ENCODE measurements at regions not wholly inside any gene's neighbourhood (a gene's known extent, or its start where the extent isn't known, plus 50 kb on each side); places are given as distances from the start of the nearest gene placed in this dataset.

DNA sequence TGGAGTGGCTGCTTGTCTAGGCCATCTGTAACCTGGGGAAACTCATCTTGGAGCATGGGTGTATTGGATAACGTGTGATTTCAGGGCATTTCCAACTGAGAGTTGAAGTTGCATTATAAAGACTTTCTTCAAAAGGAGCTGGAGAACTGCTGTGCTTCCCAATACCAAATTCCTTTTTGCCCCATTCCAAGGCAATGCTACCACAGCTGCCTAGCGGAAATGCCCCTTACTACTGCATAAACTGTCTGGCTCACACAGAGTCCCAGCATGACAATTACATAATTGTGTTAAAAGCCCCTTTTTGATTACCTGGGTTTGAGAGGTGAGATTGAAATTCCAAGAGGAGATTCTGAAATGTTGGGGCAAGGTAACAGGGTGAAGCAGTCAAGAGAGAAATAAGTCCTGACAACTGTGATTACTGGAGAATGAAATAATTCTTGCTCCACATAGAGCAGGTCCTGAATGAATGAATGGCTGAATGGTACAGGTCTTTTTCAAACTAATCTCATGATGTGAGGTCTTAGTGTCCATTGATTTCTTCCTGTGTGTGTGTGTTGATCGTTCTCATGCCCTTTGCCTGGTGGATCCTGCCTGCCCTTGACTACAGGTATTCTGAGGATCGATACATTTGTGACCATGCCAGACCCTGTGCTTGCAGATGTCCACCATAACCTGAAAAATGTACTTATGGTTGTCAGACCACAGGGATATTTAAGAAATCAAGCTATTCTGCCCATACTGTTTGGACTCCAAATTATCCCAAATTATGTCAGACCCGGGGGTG, 386.5 kb downstream of the GRIN2B start:
- 86% methylated on average over 5 of the region's 5 CpGs for WGBS, 2 experiments
- Histone ChIP-seq H3K27me3 (ENCODE audit: control insufficient read depth, insufficient read depth, low read length, poor library complexity, severe bottlenecking) (no peaks in the 10 kb centered on the region), H3K9me3 (ENCODE audit: control insufficient read depth, low read length) (no peaks in the 10 kb centered on the region), H3K27ac (ENCODE audit: insufficient read depth, low read depth, low read length, poor library complexity, severe bottlenecking) (no peak overlapping the region), H3K4me1 (ENCODE audit: control insufficient read depth, insufficient read depth, low read length) (no peaks in the 10 kb centered on the region), H3K36me3 (ENCODE audit: control insufficient read depth, insufficient read depth, low read length) (no peaks in the 10 kb centered on the region), H3K4me3 (ENCODE audit: insufficient read depth, low read depth, low read length) (no peak overlapping the region)

DNA sequence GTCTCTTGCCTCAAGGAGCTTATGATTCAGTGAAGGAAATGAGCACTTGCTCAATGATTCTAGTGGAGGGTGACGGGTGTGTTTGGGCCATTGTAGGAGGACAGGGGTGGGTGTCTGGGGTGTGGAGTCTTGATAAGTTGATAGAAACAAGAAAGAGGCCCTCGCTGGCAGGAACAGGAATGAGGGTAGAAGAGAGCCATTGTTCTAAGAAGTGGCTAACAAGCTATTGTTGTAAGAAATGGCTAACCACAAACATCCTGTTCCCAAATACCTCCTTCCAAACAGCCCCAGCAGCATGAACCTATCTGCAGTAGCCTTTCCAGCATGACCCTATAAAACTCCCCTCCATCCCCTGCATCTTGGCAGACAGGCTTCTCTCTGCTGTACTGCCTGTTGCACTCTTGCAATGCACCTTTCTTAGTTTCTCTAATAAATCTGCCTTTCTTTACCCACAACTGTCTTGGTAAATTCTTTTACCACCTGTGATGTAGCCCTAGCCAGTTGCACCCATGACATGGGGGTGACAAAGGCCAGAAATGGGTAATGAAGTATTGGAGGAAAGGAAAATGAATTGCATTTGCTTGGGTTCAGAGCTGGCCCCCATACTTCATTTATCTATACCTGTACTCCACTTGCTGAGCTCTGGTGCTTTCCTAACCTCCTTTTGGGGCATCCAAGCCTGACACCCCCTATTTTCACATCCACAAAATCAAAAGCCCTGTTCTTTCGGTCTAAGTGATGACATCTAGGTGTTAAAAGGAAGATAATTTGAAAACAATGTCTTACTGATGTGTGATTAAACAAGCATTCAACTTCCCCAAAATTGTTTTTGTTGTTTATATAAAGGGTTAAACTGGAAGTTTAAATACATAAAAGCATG, 389.1 kb downstream of the GRIN2B start:
- Histone ChIP-seq H3K4me3 (ENCODE audit: insufficient read depth, low read depth, low read length) (no peak overlapping the region), H3K36me3 (ENCODE audit: control insufficient read depth, insufficient read depth, low read length) (no peaks in the 10 kb centered on the region), H3K4me1 (ENCODE audit: control insufficient read depth, insufficient read depth, low read length) (no peaks in the 10 kb centered on the region), H3K27ac (ENCODE audit: insufficient read depth, low read depth, low read length, poor library complexity, severe bottlenecking) (no peak overlapping the region), H3K27me3 (ENCODE audit: control insufficient read depth, insufficient read depth, low read length, poor library complexity, severe bottlenecking) (no peaks in the 10 kb centered on the region), H3K9me3 (ENCODE audit: control insufficient read depth, low read length) (no peaks in the 10 kb centered on the region)
- WGBS, 2 experiments: 68% methylated on average over 2 of the region's 3 CpGs

DNA sequence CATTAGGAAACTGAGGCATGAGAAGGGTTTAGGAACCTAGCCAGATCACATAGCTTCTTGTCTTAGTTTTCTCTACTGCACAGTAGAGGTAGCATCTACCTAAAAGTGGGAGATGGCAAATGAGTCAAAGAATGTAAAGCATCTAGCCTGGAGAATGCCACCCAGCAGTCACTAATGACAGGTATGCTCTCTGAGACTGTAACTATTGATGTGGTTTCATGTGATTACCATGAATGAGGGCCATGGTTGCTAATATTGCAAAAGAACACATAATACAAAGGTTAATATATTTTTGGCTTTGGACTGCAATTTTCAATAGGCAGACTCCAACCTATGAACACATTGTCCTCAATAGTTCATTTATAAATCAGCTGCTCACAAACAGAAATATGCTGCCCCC, 389.9 kb downstream of the GRIN2B start:
- Histone ChIP-seq H3K36me3 (ENCODE audit: control insufficient read depth, insufficient read depth, low read length) (no peaks in the 10 kb centered on the region), H3K27ac (ENCODE audit: insufficient read depth, low read depth, low read length, poor library complexity, severe bottlenecking) (no peak overlapping the region), H3K4me3 (ENCODE audit: insufficient read depth, low read depth, low read length) (no peak overlapping the region), H3K27me3 (ENCODE audit: control insufficient read depth, insufficient read depth, low read length, poor library complexity, severe bottlenecking) (no peaks in the 10 kb centered on the region), H3K4me1 (ENCODE audit: control insufficient read depth, insufficient read depth, low read length) (no peaks in the 10 kb centered on the region), H3K9me3 (ENCODE audit: control insufficient read depth, low read length) (no peaks in the 10 kb centered on the region)

DNA sequence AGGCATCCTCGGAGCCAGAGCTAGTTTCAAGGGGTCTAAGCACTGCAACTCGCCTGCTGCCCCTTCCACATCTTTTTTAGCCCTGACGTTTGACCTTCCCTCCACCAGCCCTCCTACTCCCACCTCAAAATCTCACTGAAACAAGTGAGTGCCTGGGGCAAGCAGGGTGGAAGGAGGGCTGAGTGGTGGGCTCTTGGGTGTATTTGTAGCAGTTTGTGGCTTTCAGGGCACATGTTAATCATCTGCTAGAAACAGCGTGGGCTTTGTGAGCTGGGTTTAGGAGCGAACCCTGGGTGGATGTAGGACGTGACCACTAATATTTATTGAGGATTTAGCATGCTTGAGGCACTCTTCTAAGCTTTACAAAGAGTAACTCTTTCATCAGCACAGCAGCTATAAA, 390.3 kb downstream of the GRIN2B start:
- no peaks in the 10 kb centered on the region for H3K9me3 ChIP-seq (ENCODE audit: control insufficient read depth, low read length)
- no peaks in the 10 kb centered on the region for H3K27me3 ChIP-seq (ENCODE audit: control insufficient read depth, insufficient read depth, low read length, poor library complexity, severe bottlenecking)
- WGBS, 2 experiments: 93 to 96% methylated on average over 6 of the region's 6 CpGs
- no peak overlapping the region for H3K27ac ChIP-seq (ENCODE audit: insufficient read depth, low read depth, low read length, poor library complexity, severe bottlenecking)
- H3K36me3 ChIP-seq (ENCODE audit: control insufficient read depth, insufficient read depth, low read length): no peaks in the 10 kb centered on the region
- H3K4me3 ChIP-seq (ENCODE audit: insufficient read depth, low read depth, low read length): no peak overlapping the region
- no peaks in the 10 kb centered on the region for H3K4me1 ChIP-seq (ENCODE audit: control insufficient read depth, insufficient read depth, low read length)

DNA sequence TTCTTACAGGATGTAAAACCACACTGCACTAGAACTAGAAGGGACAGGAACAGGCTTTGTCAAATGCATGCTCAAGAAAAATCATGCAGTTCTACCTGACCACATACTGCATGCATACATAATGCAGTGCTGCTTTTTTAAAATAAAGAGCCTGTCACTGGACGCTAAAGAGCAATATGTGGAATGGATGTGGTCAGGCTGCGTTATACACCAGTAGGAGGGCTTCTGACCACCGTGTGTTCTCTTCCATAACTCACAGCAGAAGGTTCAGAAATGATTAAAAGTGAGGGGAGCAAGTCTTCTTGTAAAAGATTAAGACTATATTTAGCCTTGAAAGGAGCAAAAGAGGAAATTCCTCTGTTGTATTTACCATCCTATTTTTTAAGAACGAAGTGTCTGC, 392.0 kb downstream of the EMP1 start:
- WGBS, 2 experiments: 71 to 87% methylated on average over 4 of the region's 4 CpGs
- H3K27ac ChIP-seq (ENCODE audit: insufficient read depth, low read depth, low read length, poor library complexity, severe bottlenecking): no peak overlapping the region
- no peak overlapping the region for H3K4me3 ChIP-seq (ENCODE audit: insufficient read depth, low read depth, low read length)
- H3K9me3 ChIP-seq (ENCODE audit: control insufficient read depth, low read length): no peaks in the 10 kb centered on the region
- H3K4me1 ChIP-seq (ENCODE audit: control insufficient read depth, insufficient read depth, low read length): no peaks in the 10 kb centered on the region
- H3K27me3 ChIP-seq (ENCODE audit: control insufficient read depth, insufficient read depth, low read length, poor library complexity, severe bottlenecking): no peaks in the 10 kb centered on the region
- H3K36me3 ChIP-seq (ENCODE audit: control insufficient read depth, insufficient read depth, low read length): no peaks in the 10 kb centered on the region

DNA sequence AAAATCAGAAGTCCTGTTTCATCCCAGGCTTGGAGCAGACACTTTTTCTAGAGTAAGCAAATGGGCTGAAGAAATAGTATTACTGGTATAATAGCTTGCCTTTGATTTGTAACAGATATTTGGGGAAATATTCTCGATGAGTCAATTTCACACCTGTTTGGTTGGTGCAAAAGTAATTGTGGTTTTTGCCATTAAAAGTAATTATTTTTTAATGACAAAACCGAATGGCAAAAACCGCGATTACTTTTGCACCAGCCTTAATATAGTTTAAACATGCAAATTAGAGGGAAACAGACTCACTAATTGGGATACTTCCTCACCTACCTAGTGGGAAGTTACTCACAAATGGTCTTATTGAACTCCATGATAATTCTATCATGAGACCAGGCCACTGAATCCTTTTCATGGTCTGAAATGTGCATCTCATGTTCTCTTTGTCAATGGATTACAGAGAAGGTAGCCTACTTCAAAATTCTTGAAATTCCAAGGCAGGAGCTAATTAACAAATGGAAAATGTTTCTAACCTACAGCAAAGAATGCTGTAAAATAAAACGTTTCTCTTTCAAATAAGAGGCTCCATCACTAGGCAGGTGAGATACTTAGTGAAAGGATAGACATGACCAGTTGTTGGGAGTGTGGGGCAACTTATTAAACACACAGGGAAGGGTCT, 391.3 kb downstream of the EMP1 start:
- Histone ChIP-seq H3K36me3 (ENCODE audit: control insufficient read depth, insufficient read depth, low read length) (no peaks in the 10 kb centered on the region), H3K9me3 (ENCODE audit: control insufficient read depth, low read length) (no peaks in the 10 kb centered on the region), H3K4me3 (ENCODE audit: insufficient read depth, low read depth, low read length) (no peak overlapping the region), H3K4me1 (ENCODE audit: control insufficient read depth, insufficient read depth, low read length) (no peaks in the 10 kb centered on the region), H3K27me3 (ENCODE audit: control insufficient read depth, insufficient read depth, low read length, poor library complexity, severe bottlenecking) (no peaks in the 10 kb centered on the region), H3K27ac (ENCODE audit: insufficient read depth, low read depth, low read length, poor library complexity, severe bottlenecking) (no peak overlapping the region)
- WGBS, 2 experiments: 77 to 92% methylated on average over 4 to 5 of the region's 5 CpGs

DNA sequence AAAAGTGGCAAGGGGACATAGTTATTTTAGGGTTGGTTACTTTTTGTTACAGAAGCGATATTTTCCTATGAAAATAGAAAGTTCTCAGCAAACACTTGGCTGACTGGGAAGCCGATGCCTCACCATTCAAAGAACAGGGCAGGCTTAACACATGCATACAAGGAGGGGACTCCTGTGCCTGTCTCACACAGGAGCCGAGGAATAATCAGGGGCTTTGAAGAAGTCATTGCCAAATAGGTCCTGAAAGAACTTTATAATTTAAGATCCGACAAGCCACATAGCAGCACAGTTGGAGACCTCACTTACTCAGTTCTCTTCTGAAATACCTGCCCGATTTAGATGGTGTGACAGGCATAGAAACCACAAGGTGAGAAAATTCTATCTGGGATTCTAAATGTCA, 389.8 kb downstream of the EMP1 start:
- Histone ChIP-seq H3K4me3 (ENCODE audit: insufficient read depth, low read depth, low read length) (no peak overlapping the region), H3K27ac (ENCODE audit: insufficient read depth, low read depth, low read length, poor library complexity, severe bottlenecking) (no peak overlapping the region), H3K4me1 (ENCODE audit: control insufficient read depth, insufficient read depth, low read length) (no peaks in the 10 kb centered on the region), H3K9me3 (ENCODE audit: control insufficient read depth, low read length) (no peaks in the 10 kb centered on the region), H3K27me3 (ENCODE audit: control insufficient read depth, insufficient read depth, low read length, poor library complexity, severe bottlenecking) (no peaks in the 10 kb centered on the region), H3K36me3 (ENCODE audit: control insufficient read depth, insufficient read depth, low read length) (no peaks in the 10 kb centered on the region)
- WGBS, 2 experiments: 85 to 89% methylated on average over 5 of the region's 5 CpGs

DNA sequence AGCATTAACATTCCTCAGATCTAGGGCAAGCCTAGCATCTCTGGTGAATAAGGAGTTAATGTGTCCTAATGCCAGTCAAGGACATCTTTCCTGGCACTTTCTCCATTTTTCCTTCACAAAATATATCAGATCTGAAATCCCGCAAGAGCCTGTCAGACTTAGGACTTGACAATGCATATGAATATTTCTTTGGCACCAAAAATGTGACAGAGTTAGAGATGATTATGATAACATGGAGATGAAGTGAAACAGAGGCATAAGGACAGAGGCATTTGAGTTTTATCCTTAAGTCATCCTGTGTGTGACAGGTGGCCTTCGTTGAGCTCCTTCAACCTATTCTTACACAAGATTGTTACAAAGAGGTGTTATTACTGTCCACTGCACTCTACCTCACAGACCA, 388.0 kb downstream of the EMP1 start:
- H3K9me3 ChIP-seq (ENCODE audit: control insufficient read depth, low read length): no peaks in the 10 kb centered on the region
- H3K27ac ChIP-seq (ENCODE audit: insufficient read depth, low read depth, low read length, poor library complexity, severe bottlenecking): no peak overlapping the region
- no peaks in the 10 kb centered on the region for H3K36me3 ChIP-seq (ENCODE audit: control insufficient read depth, insufficient read depth, low read length)
- no peaks in the 10 kb centered on the region for H3K4me1 ChIP-seq (ENCODE audit: control insufficient read depth, insufficient read depth, low read length)
- no peak overlapping the region for H3K4me3 ChIP-seq (ENCODE audit: insufficient read depth, low read depth, low read length)
- WGBS, 2 experiments: 89 to 100% methylated on average over 2 of the region's 2 CpGs
- no peaks in the 10 kb centered on the region for H3K27me3 ChIP-seq (ENCODE audit: control insufficient read depth, insufficient read depth, low read length, poor library complexity, severe bottlenecking)

DNA sequence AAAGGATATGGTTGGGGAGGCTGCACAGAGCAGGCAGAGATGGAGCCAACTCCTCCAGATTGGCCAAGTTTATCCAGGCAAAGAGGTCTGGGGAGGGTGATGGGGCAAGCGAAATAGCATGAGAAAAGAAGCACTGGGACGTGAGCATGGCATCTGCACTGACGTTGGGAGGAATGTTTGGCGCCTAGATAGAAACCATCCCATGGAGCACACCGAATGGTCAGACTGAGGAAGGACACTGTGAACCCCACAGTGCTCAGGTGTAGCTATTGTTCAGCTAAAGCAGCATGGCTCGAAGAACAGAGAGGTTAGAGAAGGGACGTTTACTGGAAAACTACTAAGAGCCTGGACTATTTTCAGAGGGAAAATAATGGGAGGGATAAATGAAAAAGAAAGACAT, 387.1 kb downstream of the EMP1 start:
- 77 to 80% methylated on average over 7 of the region's 7 CpGs for WGBS, 2 experiments
- Histone ChIP-seq H3K9me3 (ENCODE audit: control insufficient read depth, low read length) (no peaks in the 10 kb centered on the region), H3K27ac (ENCODE audit: insufficient read depth, low read depth, low read length, poor library complexity, severe bottlenecking) (no peak overlapping the region), H3K27me3 (ENCODE audit: control insufficient read depth, insufficient read depth, low read length, poor library complexity, severe bottlenecking) (no peaks in the 10 kb centered on the region), H3K4me3 (ENCODE audit: insufficient read depth, low read depth, low read length) (no peak overlapping the region), H3K4me1 (ENCODE audit: control insufficient read depth, insufficient read depth, low read length) (no peaks in the 10 kb centered on the region), H3K36me3 (ENCODE audit: control insufficient read depth, insufficient read depth, low read length) (no peaks in the 10 kb centered on the region)

DNA sequence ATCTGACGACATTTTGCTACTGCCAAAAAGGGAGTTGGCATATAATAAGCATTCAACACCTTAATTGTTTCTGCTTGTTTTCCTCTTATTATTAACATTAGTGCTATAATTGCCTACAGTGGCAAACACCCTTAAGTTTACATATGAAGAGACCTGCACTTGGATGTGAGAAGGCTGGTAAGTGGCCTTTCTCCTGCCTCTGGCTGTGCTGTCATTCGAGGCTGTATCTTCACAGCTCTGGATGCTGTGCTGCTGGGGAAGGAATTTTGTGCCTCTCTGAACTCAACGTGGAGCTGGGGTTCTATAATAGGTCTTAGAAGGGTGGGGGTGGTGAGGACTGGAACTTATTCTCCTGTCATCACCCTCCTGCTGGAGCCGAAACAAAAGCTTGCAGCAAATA, 385.9 kb downstream of the EMP1 start:
- H3K4me1 ChIP-seq (ENCODE audit: control insufficient read depth, insufficient read depth, low read length): no peaks in the 10 kb centered on the region
- 35 to 37% methylated on average over 2 to 4 of the region's 4 CpGs for WGBS, 2 experiments

More for the DNA sequence above, 385.9 kb downstream of the EMP1 start:
- Histone ChIP-seq H3K4me3 (ENCODE audit: insufficient read depth, low read depth, low read length) (no peak overlapping the region), H3K27me3 (ENCODE audit: control insufficient read depth, insufficient read depth, low read length, poor library complexity, severe bottlenecking) (no peaks in the 10 kb centered on the region), H3K27ac (ENCODE audit: insufficient read depth, low read depth, low read length, poor library complexity, severe bottlenecking) (no peak overlapping the region), H3K9me3 (ENCODE audit: control insufficient read depth, low read length) (no peaks in the 10 kb centered on the region), H3K36me3 (ENCODE audit: control insufficient read depth, insufficient read depth, low read length) (no peaks in the 10 kb centered on the region)
